Activated naive CD4-positive, alpha-beta T cell (primary cell): ENCODE measurements at regions not wholly inside any gene's neighbourhood (a gene's known extent, or its start where the extent isn't known, plus 50 kb on each side); places are given as distances from the start of the nearest gene placed in this dataset.
A peak's percentile ranks its signal among the peaks of the same experiment; 100 is the strongest.

Experiments used
- DNase-seq, 4 experiments: peaks; one replicate each; lab custom pipeline; 2025; lab: John Stamatoyannopoulos, UW

- DNase-seq: no peak
Observed at GRCh38 chr14:101706509-101707067, 54.9 kb upstream of the PPP2R5C start.

- peak in 1 of 4 experiments; percentile 41 for DNase-seq
Observed at GRCh38 chr14:101707068-101707842, 54.3 kb upstream of the PPP2R5C start.

- no peak for DNase-seq
Observed at GRCh38 chr14:101707863-101708620, 53.5 kb upstream of the PPP2R5C start.

GRCh38 chr14:101708853-101709532, 52.5 kb upstream of the PPP2R5C start:
- DNase-seq: no peak

- DNase-seq: no peak
Observed at GRCh38 chr14:101709533-101709881, 52.0 kb upstream of the PPP2R5C start.

- DNase-seq: no peak
Observed at GRCh38 chr14:101709962-101710931, 51.3 kb upstream of the PPP2R5C start.

- no peak for DNase-seq
Observed at GRCh38 chr14:101711041-101711856, 50.3 kb upstream of the PPP2R5C start.
